Superior temporal gyrus (tissue), 1 donor: ENCODE measurements at regions not wholly inside any gene's neighbourhood (a gene's known extent, or its start where the extent isn't known, plus 50 kb on each side); places are given as distances from the start of the nearest gene placed in this dataset.
A peak's percentile ranks its signal among the peaks of the same experiment; 100 is the strongest.

ENCODE experiments used
- DNase-seq: peaks from one replicate; pipeline ENCODE4 v3.0.0-alpha.2; 2016; ENCODE audit errors: extremely low spot score

DNA sequence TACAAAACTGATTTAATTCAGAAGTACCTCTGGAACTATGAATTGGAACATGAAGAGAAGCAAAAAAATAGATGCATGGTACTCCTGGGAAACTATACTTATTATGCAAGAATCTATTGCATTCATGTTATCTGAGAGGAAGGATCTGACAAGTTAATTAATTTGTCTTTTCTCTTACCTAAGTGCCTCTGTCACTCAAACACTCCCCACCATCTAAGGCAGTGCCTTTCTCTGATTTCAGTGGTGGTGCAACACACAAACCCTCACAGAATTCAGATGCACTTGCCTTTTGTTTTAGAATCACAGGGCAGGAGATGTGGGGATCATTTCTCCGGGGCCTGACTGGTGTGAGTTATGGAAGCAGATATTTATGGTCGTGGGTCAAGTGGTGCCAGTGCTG is 52.5 kb upstream of the C9orf72 start:
- no peak for DNase-seq

GRCh38 chr9:27626244-27627187 is 53.2 kb upstream of the C9orf72 start:
- DNase-seq: no peak

DNA sequence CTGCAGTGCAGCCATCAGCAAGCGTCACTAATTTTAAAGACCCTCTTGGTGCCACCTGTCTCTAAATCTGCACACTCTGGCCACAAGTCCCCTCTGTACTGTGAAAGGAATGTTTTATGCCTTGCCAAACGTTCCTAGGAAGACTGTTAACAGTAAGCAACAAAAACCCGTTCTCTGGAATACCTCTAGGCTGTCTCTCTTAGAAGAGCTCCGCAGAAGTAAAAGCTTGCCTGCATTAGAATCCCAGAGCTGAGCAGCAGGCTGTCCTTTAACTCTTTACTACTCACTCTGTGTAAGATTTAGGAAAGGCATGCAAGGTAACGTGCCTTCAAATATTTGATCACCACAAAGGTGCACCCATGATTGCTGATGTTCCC is 53.9 kb upstream of the C9orf72 start:
- DNase-seq: no peak

GRCh38 chr9:27628311-27628710 is 55.0 kb upstream of the C9orf72 start:
- DNase-seq: no peak

- DNase-seq: no peak
Observed at GRCh38 chr9:27629425-27629824, 56.1 kb upstream of the C9orf72 start.

- DNase-seq: no peak
Observed at GRCh38 chr9:27632254-27632653, 59.0 kb upstream of the C9orf72 start.

GRCh38 chr9:27633764-27634163 is 60.5 kb upstream of the C9orf72 start:
- DNase-seq: no peak

DNA sequence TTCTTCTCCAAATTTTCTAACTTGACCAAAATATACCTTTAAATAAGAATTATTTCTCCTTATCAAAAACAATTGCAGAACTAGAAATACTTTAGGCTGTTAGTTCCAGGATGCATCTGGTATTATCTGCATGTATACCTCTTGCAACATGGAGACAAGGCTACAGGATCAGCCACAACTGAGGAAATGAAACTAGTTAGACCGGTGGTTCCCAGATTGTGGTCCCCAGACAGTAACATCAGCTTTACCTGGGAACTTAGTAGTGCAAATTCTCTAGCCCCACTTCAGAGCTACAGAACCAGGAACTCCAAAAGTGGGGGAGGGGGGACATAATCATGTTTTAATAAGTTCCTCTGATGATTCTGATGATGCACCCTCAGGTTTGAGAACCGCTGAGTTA is 61.6 kb upstream of the C9orf72 start:
- no peak for DNase-seq

- DNase-seq: no peak
Observed at GRCh38 chr9:27638716-27639115, 65.4 kb upstream of the C9orf72 start.

GRCh38 chr9:27645161-27645840 is 72.0 kb upstream of the C9orf72 start:
- no peak for DNase-seq

DNA sequence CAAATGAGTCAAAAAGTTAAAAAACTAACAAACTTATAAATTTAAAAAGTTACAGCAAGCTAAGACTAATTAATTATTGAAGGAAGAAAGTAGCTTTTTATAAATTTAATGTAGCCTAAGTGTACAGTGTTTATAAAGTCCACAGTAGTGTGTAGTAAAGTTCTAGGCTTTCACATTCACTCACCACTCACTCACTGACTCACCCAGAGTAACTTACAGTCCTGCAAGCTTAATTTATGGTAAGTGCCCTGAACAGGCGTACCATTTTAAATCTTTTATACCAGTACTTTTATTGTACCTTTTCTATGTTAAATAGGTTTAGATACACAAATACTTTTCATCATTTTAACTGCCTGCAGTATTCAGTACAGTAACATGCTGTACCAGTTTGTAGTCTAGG is 80.0 kb upstream of the C9orf72 start:
- DNase-seq: no peak

- DNase-seq: no peak
Observed at GRCh38 chr9:27653957-27654356, 80.7 kb upstream of the C9orf72 start.

DNA sequence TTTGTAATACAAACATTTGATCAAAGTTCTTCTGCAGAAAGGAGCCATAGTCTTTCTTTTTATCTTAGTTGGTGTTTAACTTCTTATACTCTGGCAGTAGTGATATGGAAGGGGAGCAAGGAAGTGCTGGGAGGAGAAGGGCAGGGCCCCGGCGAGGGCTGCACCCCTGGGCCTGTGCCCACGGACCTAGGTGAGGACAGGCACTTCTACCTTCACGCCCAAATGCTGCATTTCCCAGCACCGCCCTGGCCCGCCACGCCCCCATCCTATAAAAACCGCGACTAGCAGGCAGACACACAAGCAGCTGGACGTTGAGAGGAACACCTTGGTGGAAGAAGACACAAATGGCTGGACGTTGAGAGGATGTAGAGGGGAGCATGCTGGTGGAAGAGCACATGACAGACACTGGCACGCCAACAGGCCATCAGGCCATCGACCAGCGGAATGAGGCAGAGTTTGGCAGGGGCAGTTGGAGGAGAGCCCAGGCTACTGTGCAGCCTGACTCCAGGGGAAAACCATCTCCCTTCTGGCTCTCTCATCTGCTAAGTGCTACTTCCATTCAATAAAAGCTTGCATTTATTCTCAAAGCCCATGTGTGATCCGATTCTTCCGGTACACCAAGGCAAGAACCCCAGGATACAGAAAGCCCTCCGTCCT is 81.5 kb upstream of the C9orf72 start:
- no peak for DNase-seq

- DNase-seq: no peak
Observed at GRCh38 chr9:27655441-27655840, 82.2 kb upstream of the C9orf72 start.

DNA sequence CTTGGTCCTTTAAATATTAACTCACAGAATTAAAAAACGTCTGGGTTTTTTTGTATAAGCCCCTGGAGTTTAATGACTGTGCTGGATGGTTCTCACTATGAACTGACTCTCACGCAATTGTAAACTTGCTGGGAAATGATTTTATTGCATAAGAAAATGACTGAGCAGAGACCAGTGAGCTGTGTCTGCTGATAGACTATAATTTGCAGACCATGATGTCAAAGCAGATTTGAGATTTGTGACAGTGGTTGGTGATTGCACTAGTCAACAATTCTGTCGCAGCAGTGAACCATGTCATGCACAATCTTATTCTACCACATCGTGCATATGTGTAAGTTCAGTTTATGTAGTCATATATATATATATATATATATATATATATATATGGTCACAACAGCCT is 85.7 kb upstream of the C9orf72 start:
- no peak for DNase-seq

DNA sequence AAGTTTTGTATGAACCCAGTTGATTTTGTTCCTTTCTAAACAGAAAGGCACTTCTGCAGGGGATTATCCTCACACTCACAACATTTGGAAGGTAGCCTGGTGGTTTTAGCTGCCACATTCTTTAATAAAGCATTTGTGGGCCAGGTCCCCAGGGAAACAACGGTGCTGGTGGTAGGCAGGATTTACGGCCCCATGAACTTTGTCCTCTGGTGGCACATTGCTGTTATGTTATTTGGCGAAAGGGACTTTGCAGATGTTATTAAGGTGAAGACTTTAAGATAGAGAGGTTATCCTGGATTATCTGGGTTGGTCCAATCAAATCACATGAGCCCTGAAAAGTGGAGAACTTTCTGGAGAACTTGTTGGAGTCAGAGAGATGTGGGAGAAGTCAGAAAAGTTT is 86.3 kb upstream of the C9orf72 start:
- DNase-seq: no peak

- no peak for DNase-seq
Observed at GRCh38 chr9:27660148-27660547, 86.9 kb upstream of the C9orf72 start.

- DNase-seq: no peak
Observed at GRCh38 chr9:27663526-27663925, 90.2 kb upstream of the C9orf72 start.

DNA sequence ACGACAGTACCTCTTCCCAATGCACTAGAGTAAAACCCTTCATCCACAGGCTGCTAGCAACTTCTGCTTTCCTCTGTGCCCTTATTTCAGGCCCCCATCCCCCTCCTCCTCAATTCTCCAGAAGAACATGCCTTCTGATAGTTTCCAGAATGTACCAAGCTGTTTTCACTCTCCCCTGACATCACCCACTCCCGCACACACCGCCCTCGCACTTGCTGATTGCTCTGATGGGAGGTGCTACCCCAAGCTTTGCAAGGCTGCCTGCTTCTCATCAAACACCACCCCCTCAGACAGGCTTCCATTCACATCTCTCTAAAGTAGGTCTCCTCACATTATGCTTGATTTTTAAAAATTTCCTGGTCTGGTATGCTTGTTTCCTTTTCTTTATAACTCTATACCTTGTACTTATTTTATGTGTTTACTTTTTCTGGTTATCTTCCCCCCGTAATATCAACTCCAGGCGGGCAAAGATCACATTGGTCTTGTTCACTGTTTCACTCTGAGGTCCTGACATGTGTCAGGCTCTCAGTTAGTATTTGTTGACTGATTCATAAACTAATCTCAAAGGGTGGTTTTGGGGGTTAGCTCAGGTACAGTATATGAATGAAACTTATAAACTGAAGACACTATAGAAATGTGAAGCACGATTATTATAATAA is 91.0 kb upstream of the C9orf72 start:
- peak; percentile 27 for DNase-seq

GRCh38 chr9:27665136-27665535 is 91.9 kb upstream of the C9orf72 start:
- DNase-seq: no peak

GRCh38 chr9:27668280-27668679 is 95.0 kb upstream of the C9orf72 start:
- no peak for DNase-seq

DNA sequence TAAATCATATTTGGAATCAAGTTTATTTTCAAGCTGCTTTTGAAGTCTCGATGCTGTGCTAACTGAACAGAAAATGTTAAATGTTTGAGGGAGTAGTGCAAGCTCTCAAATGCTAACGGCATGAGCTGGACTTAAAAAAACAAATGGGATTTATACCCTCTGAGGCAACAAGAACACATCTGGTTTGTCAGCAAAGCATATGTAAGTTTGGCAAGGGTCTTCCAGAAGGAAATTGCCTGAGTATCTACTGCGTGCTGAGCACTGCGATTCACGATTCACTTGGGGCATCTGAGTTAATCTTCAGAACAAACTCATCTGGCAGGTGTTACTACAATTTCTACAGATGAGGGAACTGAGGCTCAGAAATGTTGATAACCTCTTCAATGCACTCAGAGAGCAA is 98.4 kb upstream of the C9orf72 start:
- DNase-seq: no peak
